Endothelial cell of umbilical vein (primary cell): ENCODE measurements at regions not wholly inside any gene's neighbourhood (a gene's known extent, or its start where the extent isn't known, plus 50 kb on each side); places are given as distances from the start of the nearest gene placed in this dataset.

ENCODE experiments used
- CTCF ChIP-seq, 2 donors: IDR thresholded peaks; 1 replicate in 1 of 2; 2 replicates in 1 of 2; pipeline ENCODE4 v1.5.1; 2011; ENCODE audit warnings: low read length in 2 of 2, mild to moderate bottlenecking in 2 of 2, moderate library complexity in 2 of 2, control low read depth in 1 of 2, inconsistent platforms in 1 of 2, low read depth in 1 of 2; ENCODE audit not compliant: insufficient read depth in 1 of 2; ENCODE audit errors: extremely low read depth in 1 of 2
- GATA2 ChIP-seq: IDR thresholded peaks from 2 replicates; pipeline ENCODE4 v1.7.0; 2011; ENCODE audit warnings: low read depth, mild to moderate bottlenecking, moderate library complexity, mixed read lengths, low read length; ENCODE audit not compliant: insufficient read length, insufficient read depth
- MYC ChIP-seq: IDR thresholded peaks from one replicate; pipeline ENCODE4 v1.6.1; 2011; ENCODE audit warnings: mild to moderate bottlenecking, low read depth, low read length
- POLR2A ChIP-seq: IDR thresholded peaks from 2 replicates; pipeline ENCODE4 v1.6.1; 2012; ENCODE audit warnings: low read depth, mild to moderate bottlenecking, control low read depth, low read length
- POLR2AphosphoS5 ChIP-seq: IDR thresholded peaks from 2 replicates; pipeline ENCODE4 v1.6.1; 2012; ENCODE audit warnings: low read depth, mild to moderate bottlenecking, control low read depth, low read length, moderate library complexity; ENCODE audit not compliant: insufficient read depth

GRCh38 chr1:221991221-221991620 lies 249.3 kb upstream of the DUSP10 start:
- TF ChIP-seq CTCF (IDR thresholded peaks at IDR 0.05; ENCODE audit: extremely low read depth in 1 of 2, insufficient read depth in 1 of 2, low read depth in 1 of 2, low read length in 2 of 2) (no peak), POLR2AphosphoS5 (no peak), POLR2A (no peak), MYC (no peak), GATA2 (no peak)
